Stimulated activated CD4-positive, alpha-beta T cell treated with anti-CD3 and anti-CD28 coated beads, Interleukin-1b, Interleukin-23, amount 100 ng/mL, for 4 hours (primary cell): ENCODE measurements at regions not wholly inside any gene's neighbourhood (a gene's known extent, or its start where the extent isn't known, plus 50 kb on each side); places are given as distances from the start of the nearest gene placed in this dataset.
"Not testable (repeated sequence)": the region's sequence is repeated elsewhere in the genome, so short reads cannot be mapped to it uniquely, and the experiment has no call there.

Source experiments
- DNase-seq, 2 donors: peaks; one replicate each; pipeline ENCODE4 v3.0.0-alpha.2; 2020; ENCODE audit warnings: low read depth in 2 of 2

GRCh38 chr16:29108625-29109169, 123.8 kb downstream of the LAT start:
- DNase-seq, result not testable (repeated sequence)

GRCh38 chr16:29107299-29107698, 122.4 kb downstream of the LAT start:
- no peak for DNase-seq

DNA sequence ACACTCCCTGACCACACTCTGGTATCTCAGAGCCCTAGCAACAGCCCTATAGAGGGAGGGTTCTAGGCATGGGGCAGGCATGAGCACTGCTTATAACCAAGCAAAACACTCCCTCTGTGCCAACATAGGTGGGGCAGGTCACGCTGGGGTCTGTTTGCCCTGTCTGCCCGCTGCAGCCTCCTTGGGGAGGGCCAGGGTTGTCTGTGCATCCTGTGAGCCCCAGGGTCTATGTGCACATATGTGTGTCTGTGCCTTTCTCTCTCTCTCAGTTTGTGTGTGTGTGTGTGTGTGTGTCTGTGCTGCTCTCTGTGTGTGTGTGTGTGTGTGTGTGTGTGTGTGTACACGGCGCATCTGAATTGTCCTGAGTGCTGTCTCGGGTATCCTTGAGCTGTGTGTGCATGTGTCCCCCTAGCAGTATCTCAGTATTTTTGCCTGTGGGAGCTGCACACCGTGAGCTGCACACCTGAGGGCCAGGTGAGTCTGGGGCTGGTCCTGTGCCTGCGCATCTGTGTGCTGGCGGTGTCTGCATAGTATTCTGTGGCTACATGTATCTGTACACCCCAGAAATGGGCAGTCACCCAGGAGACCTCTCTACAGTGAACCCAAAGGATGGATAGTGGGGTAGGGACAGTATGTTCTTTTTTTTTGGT, 121.5 kb downstream of the LAT start:
- not testable (repeated sequence) for DNase-seq

- DNase-seq, result not testable (repeated sequence)
These were observed 119.7 kb downstream of the LAT start for GRCh38 chr16:29104600-29104999.

DNA sequence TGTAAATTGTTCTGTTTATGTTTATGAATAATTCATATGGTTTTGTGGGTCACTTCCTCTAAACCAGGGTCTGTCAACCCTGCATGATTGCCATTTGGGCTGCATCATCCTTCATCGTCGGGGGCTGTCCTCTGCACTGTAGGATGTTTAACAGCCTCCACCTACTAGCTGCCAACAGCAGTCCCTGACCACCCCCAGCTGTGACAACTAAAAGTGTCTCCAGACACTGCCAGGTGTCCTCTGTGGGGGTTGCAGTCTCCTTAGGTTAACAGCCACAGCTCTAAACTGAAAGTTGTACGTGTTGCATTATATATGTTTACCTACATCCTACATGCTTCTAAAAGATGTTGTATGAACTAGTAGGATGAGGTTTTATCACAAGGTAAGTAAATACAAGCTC, 113.1 kb downstream of the LAT start:
- not testable (repeated sequence) for DNase-seq

- not testable (repeated sequence) for DNase-seq
These were observed 110.1 kb downstream of the LAT start for GRCh38 chr16:29094729-29095624.

DNA sequence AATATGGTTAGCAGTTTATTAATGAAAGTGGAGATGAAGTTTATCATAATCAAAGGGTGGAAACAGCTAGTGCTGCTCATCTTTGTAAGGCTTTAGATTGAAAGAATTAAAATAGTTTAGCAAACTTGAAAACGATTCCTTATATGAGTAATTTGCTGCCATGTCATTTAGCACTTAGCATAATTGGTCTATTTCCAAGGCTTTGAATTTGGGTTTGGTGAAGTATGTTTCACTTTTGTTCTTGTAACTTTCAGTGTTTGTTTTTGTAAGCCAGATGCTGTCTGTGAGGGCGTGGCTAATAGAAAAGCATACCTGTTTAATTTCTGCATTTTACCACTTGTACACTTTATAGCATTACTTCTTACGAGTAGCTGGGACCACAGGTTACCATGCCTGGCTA, 109.5 kb downstream of the LAT start:
- DNase-seq, result not testable (repeated sequence)

DNA sequence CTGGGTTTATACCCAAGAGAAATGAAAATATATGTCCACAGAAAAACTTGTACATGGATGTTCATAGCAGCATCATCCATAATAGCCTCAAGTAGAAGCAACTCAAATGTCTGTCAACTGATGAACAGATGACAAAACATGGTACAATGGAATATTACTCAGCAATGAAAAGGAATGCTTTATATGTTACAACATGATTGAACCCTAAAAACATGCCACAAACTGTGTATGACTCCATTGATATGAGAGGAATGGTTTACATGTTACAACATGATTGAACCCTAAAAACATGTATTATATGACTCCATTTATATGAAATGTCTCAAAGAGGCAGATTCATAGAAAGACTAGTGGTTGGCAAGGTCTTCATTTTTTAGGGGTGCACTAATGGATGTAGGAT, 104.8 kb downstream of the LAT start:
- DNase-seq, result not testable (repeated sequence)

DNA sequence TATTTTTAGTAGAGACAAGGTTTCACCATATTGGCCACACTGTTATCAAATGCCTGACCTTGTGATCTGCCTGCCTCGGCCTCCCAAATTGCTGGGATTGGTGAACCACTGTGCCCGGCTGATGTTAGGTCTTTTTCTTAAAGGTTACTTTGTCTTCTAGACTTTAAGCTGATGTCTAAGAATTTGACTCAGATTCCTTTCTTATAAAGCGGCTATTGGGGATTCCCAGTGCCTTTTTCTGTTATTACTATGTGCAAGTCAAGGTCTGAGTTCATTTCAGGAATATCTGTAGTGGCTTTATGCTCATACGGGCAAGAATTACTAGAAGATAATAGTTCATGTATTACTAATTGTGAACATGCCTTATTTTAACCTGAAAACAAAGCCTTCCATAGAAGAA, 102.8 kb downstream of the LAT start:
- DNase-seq, result not testable (repeated sequence)

DNA sequence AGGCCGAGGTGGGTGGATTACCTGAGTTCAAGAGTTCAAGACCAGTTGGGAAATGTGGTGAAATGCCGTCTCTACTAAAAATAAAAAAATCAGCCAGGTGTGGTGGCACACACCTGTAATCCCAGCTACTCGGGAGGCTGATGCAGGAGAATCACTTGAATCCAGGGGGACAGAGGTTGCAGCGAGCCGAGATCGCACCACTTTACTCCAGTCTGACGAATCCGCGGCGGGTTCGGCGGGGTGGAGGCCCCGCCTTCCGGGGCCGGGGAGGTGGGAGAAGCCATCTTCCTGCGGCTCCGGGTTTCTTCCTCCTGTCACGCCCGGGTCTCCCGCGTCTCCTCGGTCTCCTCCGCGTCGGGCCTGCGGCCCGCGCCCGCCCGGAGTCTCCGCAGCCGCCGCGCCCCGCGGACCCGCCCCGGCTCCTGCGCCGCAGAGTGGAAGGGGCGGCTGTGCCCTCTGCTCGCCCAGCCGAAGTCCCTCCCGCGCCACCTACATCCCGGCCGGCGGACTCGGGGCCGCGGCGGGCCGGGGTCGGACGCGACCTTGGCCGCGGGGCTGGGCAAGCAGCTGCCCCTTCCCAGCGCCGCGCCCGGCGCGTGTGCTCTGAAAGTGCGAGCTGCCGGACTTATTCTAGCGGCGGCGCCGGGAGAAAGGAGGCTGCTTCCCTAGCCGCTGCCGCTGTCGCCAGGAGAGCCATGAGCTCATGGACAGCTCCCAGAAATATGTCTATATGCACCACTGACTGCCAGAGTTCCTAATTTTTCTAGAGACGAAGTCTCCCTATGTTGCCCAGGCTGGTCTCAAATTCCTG, 97.2 kb downstream of the LAT start:
- DNase-seq, result peak; percentile 11 to 38

DNA sequence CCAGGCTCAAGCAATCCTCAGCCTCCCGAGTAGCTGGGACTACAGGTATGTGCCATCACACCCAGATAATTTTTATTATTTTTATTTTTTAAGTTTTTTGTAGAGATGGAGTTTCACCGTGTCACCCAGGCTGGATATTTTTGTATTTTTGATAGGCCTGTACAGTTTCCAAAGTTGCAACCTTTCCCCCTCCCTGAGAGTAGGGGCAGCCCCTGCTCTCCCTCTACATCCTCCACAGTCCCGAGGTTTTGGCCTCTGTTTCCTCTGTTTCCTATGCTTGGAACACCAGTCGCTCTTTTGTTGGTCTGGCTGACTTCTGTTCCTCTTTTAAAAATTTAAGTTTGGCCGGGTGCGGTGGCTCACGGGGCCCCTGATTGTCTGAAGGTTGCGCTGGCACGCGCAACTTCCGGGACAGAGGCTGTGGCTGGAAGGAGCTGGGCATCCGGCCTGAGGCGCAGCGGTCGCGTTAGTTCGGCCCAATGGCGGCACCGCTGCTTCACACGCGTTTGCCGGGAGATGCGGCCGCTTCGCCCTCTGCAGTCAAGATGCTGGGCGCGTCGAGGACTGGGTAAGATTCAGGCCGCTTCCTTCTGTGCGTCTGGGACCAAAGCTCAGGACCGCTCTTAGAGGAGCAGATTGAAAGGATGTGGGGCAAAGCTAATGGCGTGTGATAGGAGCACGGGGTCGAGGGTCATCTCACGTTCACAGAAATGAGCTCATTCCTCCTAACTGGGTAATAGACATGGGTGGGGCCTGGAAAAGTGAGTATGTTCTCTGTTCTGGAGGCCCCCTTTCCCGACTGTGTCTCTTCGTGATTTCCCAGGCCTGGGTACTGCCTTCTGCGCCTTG, 89.9 kb downstream of the LAT start:
- peak in 1 of 2 donors; percentile 21 for DNase-seq

DNA sequence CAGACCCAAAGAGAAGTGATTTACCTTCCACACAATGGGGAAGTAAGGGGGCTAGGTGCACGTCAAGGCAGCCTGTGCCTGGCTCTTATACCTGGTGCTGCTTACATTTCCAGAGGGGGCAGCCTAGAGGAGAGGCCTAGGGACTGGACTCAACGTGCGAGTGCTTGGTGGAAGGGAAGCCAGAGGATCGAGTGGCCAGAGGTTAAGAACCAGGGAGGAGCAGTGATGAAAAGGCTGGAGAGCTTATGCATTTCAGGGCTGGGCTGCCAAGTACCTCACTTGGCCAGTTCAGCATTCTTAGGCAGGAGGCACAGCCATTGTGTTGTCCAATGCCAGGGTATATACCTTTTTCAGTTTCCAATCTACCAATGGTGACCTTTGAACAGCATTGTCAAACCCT, 77.4 kb downstream of the LAT start:
- not testable (repeated sequence) for DNase-seq

DNA sequence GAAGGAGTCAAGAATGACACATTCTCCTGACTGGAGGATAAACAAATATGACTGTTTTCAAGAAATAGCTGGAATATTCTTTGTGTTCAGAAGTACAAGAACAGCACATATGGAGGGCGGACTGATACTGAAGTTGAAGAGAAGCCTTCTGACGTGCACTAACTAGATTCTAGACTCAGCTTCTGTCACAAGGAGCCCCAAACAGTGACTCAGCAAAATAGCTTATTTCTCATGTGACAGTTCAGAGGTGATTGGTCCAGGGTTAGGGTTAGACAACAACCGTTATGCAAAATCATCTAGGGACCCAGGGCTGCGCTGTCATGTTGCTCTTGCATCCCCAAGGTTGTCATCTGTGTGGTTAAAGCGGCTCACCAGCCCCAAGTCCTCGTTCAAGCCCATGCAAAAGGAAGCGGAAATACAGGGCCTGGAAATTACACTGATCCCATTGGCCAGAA, 76.6 kb downstream of the LAT start:
- DNase-seq, result not testable (repeated sequence)

DNA sequence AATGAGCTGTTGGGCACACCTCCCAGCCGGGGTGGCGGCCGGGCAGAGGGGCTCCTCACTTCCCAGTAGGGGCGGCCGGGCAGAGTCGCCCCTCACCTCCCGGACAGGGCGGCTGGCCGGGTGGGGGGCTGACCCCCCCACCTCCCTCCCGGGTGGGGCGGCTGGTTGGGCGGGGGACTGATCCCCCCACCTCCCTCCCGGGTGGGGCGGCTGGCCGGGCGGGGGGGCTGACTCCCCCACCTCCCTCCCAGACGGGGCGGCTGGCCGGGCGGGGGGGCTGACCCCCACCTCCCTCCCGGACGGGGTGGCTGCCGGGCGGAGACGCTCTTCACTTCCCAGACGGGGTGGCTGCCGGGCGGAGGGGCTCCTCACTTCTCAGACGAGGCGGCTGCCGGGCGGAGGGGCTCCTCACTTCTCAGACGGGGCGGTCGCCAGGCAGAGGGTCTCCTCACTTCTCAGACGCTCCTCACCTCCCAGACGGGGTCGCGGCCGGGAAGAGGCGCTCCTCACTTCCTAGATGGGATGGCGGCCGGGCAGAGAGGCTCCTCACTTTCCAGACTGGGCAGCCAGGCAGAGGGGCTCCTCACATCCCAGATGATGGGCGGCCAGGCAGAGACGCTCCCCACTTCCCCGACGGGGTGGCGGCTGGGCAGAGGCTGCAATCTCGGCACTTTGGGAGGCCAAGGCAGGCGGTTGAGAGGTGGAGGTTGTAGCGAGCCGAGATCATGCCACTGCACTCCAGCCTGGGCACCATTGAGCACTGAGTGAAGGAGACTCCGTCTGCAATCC, 75.4 kb downstream of the LAT start:
- not testable (repeated sequence) for DNase-seq

- DNase-seq, result not testable (repeated sequence)
These were observed 74.7 kb downstream of the LAT start for GRCh38 chr16:29059575-29059974.
